ENCODE measurements at regions not wholly inside any gene's neighbourhood (a gene's known extent, or its start where the extent isn't known, plus 50 kb on each side); places are given as distances from the start of the nearest gene placed in this dataset.
"Not testable (repeated sequence)": the region's sequence is repeated elsewhere in the genome, so short reads cannot be mapped to it uniquely, and the experiment has no call there.

- DNase-seq (ENCODE audit: low spot score), result no peak
These were observed 626.1 kb upstream of the NRG3 start for GRCh38 chr10:81248886-81249285.

GRCh38 chr10:81251457-81252115, 623.4 kb upstream of the NRG3 start:
- DNase-seq (ENCODE audit: low spot score), result no peak

- not testable (repeated sequence) for DNase-seq (ENCODE audit: low spot score)
These were observed 610.0 kb upstream of the NRG3 start for GRCh38 chr10:81264991-81265390.

GRCh38 chr10:81270051-81270450, 604.9 kb upstream of the NRG3 start:
- DNase-seq (ENCODE audit: low spot score), result no peak

- no peak for DNase-seq (ENCODE audit: low spot score)
These were observed 594.2 kb upstream of the NRG3 start for GRCh38 chr10:81280497-81281479.

- DNase-seq (ENCODE audit: low spot score), result no peak
These were observed 586.5 kb upstream of the NRG3 start for GRCh38 chr10:81288544-81288943.

GRCh38 chr10:81297292-81297691, 577.7 kb upstream of the NRG3 start:
- DNase-seq (ENCODE audit: low spot score), result no peak

GRCh38 chr10:81303656-81304055, 571.3 kb upstream of the NRG3 start:
- no peak for DNase-seq (ENCODE audit: low spot score)

GRCh38 chr10:81306971-81307782, 567.8 kb upstream of the NRG3 start:
- DNase-seq (ENCODE audit: low spot score), result no peak

- DNase-seq (ENCODE audit: low spot score), result no peak
These were observed 565.9 kb upstream of the NRG3 start for GRCh38 chr10:81309041-81309552.

GRCh38 chr10:81314471-81314870, 560.5 kb upstream of the NRG3 start:
- no peak for DNase-seq (ENCODE audit: low spot score)

GRCh38 chr10:81315026-81315425, 560.0 kb upstream of the NRG3 start:
- no peak for DNase-seq (ENCODE audit: low spot score)

GRCh38 chr10:81348003-81348402, 527.0 kb upstream of the NRG3 start:
- no peak for DNase-seq (ENCODE audit: low spot score)

GRCh38 chr10:81367132-81367531, 507.9 kb upstream of the NRG3 start:
- no peak for DNase-seq (ENCODE audit: low spot score)

GRCh38 chr10:81386817-81387216, 488.2 kb upstream of the NRG3 start:
- no peak for DNase-seq (ENCODE audit: low spot score)

GRCh38 chr10:81403451-81403850, 471.5 kb upstream of the NRG3 start:
- no peak for DNase-seq (ENCODE audit: low spot score)

- DNase-seq (ENCODE audit: low spot score), result no peak
These were observed 469.6 kb upstream of the NRG3 start for GRCh38 chr10:81405399-81405798.

- no peak for DNase-seq (ENCODE audit: low spot score)
These were observed 461.0 kb upstream of the NRG3 start for GRCh38 chr10:81414038-81414437.

- no peak for DNase-seq (ENCODE audit: low spot score)
These were observed 448.3 kb upstream of the NRG3 start for GRCh38 chr10:81426722-81427121.

- DNase-seq (ENCODE audit: low spot score), result no peak
These were observed 446.4 kb upstream of the NRG3 start for GRCh38 chr10:81428456-81429134.

GRCh38 chr10:81439445-81439844, 435.5 kb upstream of the NRG3 start:
- DNase-seq (ENCODE audit: low spot score), result no peak

GRCh38 chr10:81441624-81442023, 433.4 kb upstream of the NRG3 start:
- DNase-seq (ENCODE audit: low spot score), result not testable (repeated sequence)

Data from CD4-positive, alpha-beta T cell treated with Interleukin-15 for 4 hours (primary cell).